IPS-20b (cell line): ENCODE measurements at regions not wholly inside any gene's neighbourhood (a gene's known extent, or its start where the extent isn't known, plus 50 kb on each side); places are given as distances from the start of the nearest gene placed in this dataset.

Experiments
- H3K27ac ChIP-seq: one replicate; pipeline ENCODE4 v1.5.1; 2013; ENCODE audit warnings: low read length
- H3K27me3 ChIP-seq: 2 replicates; pipeline ENCODE4 v1.6.1; 2013; ENCODE audit warnings: mild to moderate bottlenecking, low read length, inconsistent platforms; ENCODE audit not compliant: insufficient read depth
- H3K36me3 ChIP-seq: 2 replicates; pipeline ENCODE4 v1.6.1; 2013; ENCODE audit warnings: low read depth, mild to moderate bottlenecking, inconsistent platforms, low read length, moderate library complexity; ENCODE audit not compliant: insufficient read depth
- H3K4me1 ChIP-seq: 2 replicates; pipeline ENCODE4 v1.6.1; 2013; ENCODE audit warnings: mild to moderate bottlenecking, control low read depth, inconsistent platforms, low read length, moderate library complexity; ENCODE audit not compliant: insufficient read depth
- H3K4me3 ChIP-seq: 2 replicates; pipeline ENCODE4 v1.5.1; 2013; ENCODE audit warnings: mild to moderate bottlenecking, low read length, inconsistent platforms
- H3K9ac ChIP-seq: 2 replicates; pipeline ENCODE4 v1.6.1; 2013; ENCODE audit warnings: low read depth, mild to moderate bottlenecking, inconsistent platforms, low read length, moderate library complexity
- H3K9me3 ChIP-seq: 2 replicates; pipeline ENCODE4 v1.6.1; 2013; ENCODE audit warnings: mild to moderate bottlenecking, low read depth, low read length, inconsistent platforms; ENCODE audit not compliant: insufficient read depth

DNA sequence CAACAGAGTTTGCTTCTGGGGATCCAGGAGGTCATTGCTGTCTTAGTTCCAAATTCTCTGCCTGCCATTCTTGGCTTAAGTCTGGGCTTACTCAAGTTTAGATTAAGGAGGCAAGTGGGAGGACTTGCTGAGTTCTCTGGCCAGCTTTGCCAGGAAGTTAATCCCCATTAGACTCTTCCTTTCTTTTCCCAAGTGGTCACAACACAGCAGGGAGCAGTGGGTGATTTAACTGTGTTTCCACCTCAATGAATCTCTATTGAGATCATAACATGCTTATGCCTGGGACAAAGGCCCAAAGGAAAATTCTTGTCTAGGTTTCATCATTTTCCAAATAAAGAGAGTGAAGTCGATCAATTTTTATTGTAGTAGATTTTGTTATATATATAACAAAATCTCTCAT lies 1159.6 kb downstream of the SORCS3 start:
- Histone ChIP-seq H3K9ac (no peak overlapping the region), H3K9me3 (no peaks in the 10 kb centered on the region), H3K27ac (no peak overlapping the region), H3K4me3 (no peak overlapping the region), H3K4me1 (no peaks in the 10 kb centered on the region), H3K36me3 (no peaks in the 10 kb centered on the region), H3K27me3 (no peaks in the 10 kb centered on the region)

DNA sequence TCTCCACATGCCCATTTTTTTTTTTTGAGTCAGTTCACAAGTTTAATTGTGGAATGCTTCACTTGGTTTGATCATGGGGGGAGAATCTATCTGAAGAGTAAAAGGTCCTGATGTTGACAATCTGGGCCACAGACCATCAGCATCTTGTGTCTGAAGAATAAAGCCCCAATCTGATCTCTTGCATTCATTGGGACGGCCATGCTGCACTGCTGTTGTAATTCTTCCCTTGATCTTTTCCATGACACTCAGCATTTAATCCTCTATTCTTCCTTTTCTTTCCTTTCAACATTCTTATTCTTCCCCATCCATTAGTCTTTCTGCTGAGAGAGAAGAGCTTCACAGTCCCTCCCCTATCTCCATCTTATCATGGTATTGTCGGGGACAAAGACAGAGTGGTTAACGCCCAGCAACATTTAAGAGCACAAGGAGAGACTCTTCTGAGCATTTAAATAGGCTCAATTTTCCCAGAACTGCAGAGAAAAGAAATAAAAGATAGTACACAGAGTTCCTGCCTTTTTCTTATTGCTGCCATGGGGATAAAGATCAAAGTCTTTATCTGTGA lies 1157.3 kb downstream of the SORCS3 start:
- Histone ChIP-seq H3K36me3 (no peaks in the 10 kb centered on the region), H3K4me3 (no peak overlapping the region), H3K4me1 (no peaks in the 10 kb centered on the region), H3K9me3 (no peaks in the 10 kb centered on the region), H3K9ac (no peak overlapping the region), H3K27me3 (no peaks in the 10 kb centered on the region), H3K27ac (no peak overlapping the region)

DNA sequence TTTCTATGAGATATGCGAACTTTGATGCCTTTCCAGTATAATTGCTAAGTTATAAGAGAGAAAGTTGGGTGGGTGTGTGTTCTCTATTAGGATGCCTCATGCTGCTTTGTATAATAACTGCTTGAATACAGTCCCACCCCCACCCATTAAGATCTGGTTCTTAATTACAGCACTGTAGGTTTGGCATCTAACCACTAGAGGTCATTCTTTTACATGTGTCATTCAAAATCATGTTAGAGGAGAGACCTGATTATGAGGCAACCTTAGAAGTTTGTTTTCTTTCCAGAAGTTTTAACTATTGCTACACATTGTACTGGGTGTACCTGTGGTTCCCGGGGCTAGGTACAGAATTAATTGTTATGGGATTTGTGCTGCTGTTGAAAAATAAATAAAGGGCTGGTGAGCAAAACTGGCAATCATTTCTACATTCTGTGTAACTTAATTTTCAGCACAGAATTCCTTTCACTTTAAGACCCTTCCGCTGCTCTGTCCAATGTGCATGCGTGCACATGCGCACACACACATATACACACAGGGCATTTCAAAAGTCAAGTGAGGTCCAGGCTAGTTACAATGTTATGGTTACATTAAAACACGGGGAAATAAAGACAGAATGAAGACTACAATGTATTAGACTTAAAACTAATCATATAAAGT lies 1156.3 kb downstream of the SORCS3 start:
- no peak overlapping the region for H3K27ac ChIP-seq
- H3K9ac ChIP-seq = no peak overlapping the region
- no peaks in the 10 kb centered on the region for H3K9me3 ChIP-seq
- no peaks in the 10 kb centered on the region for H3K27me3 ChIP-seq
- no peaks in the 10 kb centered on the region for H3K36me3 ChIP-seq
- H3K4me1 ChIP-seq = no peaks in the 10 kb centered on the region
- no peak overlapping the region for H3K4me3 ChIP-seq

DNA sequence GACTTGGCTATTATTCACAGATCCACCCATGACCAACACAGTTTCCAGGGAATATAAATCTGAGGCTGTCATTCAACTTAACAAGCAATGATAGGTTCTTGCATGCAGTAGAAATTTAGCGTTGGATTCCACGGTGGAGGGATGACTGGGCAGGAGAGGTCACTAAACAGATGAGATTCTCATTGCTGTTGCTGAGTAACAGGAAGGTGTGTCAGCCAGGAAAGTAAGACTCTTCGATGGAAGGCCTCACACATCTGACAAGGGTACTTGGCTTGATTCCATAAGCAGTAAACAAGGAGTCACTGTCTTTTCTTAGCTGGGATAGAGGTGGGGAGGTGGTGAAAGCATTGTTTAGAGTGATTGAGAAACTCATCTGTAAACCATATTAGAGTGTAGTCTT lies 1152.0 kb downstream of the SORCS3 start:
- H3K27ac ChIP-seq = no peak overlapping the region
- no peaks in the 10 kb centered on the region for H3K9me3 ChIP-seq
- no peak overlapping the region for H3K4me3 ChIP-seq
- H3K9ac ChIP-seq = no peak overlapping the region
- no peaks in the 10 kb centered on the region for H3K27me3 ChIP-seq
- no peaks in the 10 kb centered on the region for H3K36me3 ChIP-seq
- no peaks in the 10 kb centered on the region for H3K4me1 ChIP-seq

DNA sequence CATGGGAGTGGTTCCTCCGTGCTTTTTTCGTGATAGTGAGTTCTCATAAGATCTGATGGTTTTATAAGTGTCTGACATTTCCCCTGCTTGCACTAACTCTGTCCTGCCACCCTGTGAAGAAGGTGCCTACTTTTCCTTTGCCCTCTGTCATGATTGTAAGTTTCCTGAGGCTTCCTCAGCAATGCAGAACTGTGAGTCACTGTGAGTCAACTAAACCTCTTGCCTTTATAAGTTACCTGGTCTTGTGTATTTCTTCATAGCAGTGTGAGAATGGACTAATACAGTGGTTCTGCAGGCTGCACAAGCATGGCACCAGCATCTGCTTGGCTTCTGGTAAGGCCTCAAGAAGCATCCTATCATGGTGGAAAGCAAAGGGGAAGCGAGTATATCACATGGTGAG lies 1144.6 kb downstream of the SORCS3 start:
- Histone ChIP-seq H3K27ac (no peak overlapping the region), H3K36me3 (no peaks in the 10 kb centered on the region), H3K27me3 (no peaks in the 10 kb centered on the region), H3K9ac (no peak overlapping the region), H3K4me1 (no peaks in the 10 kb centered on the region), H3K4me3 (no peak overlapping the region), H3K9me3 (no peaks in the 10 kb centered on the region; the same call in 1 of the 2 replicates)

DNA sequence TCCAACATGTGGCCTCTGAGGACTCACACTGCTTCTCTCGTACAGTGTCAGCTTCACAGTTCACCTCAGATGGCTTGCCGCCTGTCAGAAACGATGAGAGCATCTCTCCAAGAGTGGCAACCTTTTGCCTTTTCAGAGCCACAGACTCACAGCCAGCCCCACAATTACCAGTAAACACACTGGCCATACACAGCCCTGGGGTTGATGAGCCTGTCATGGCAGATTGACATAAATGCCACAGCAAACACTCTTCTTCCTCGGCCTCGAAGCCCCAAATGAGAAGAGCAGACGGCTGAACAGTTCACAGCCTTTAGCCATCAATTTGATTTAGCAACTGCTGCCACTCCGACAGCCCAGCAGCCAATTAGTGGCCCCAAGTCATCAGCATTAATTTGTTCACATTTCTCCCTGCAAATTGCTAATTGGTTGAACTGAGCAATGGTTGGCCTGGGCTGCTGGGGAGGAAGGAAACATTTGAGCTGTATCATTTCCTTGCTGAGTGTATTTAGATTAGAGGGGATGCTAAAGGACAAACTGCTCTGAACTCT lies 1142.9 kb downstream of the SORCS3 start:
- H3K9me3 ChIP-seq = no peaks in the 10 kb centered on the region; the same call in 1 of the 2 replicates
- no peak overlapping the region for H3K27ac ChIP-seq

DNA sequence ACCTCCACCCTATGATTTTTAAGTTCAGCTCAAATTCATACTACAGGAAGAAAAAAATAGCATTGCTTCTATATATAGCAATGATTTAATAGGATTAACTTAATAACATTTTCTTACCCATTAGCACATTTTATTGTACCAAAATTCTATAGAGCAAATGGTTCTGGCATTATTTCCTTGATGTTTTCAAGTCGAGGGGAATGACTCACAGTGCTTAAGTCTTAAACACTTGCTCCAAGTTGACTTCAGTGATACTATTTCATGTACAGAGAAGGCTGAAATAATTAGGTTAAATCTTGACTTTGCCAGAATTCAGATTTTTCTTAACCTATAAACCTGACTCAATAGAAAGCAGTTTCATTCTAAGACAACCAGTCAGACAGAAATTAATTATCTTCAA lies 1133.8 kb downstream of the SORCS3 start:
- Histone ChIP-seq H3K9ac (no peak overlapping the region), H3K27ac (no peak overlapping the region), H3K27me3 (no peaks in the 10 kb centered on the region), H3K4me3 (no peak overlapping the region), H3K9me3 (no peaks in the 10 kb centered on the region), H3K36me3 (no peaks in the 10 kb centered on the region), H3K4me1 (peaks cover 2% of the 10 kb centered on the region; the same call in 1 of the 2 replicates)

More for the DNA sequence above, 1142.9 kb downstream of the SORCS3 start:
- Histone ChIP-seq H3K36me3 (no peaks in the 10 kb centered on the region), H3K9ac (no peak overlapping the region), H3K4me1 (no peaks in the 10 kb centered on the region), H3K4me3 (no peak overlapping the region), H3K27me3 (no peaks in the 10 kb centered on the region)

DNA sequence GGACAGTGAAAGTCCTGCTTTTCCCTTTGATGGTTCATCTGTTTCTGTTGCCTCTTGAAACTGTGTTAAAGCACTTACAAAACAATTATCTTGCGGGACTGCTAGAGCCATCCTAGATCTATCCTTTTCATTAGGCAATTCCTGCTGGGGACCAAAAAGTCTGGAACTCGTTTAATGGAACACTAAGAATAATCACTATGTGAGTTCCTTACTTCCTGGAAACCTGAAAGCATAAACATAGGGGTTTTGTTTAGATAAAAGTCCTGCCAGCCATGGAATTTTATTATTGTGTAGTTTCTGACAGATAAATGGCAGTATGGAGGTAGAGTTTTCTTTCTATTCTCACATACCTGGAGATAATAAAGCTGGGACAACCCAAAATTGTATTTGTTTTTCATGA lies 1133.3 kb downstream of the SORCS3 start:
- Histone ChIP-seq H3K9me3 (no peaks in the 10 kb centered on the region), H3K27me3 (no peaks in the 10 kb centered on the region), H3K9ac (no peak overlapping the region), H3K4me3 (no peak overlapping the region), H3K4me1 (peaks cover 2% of the 10 kb centered on the region; the same call in 1 of the 2 replicates), H3K27ac (no peak overlapping the region), H3K36me3 (no peaks in the 10 kb centered on the region)

DNA sequence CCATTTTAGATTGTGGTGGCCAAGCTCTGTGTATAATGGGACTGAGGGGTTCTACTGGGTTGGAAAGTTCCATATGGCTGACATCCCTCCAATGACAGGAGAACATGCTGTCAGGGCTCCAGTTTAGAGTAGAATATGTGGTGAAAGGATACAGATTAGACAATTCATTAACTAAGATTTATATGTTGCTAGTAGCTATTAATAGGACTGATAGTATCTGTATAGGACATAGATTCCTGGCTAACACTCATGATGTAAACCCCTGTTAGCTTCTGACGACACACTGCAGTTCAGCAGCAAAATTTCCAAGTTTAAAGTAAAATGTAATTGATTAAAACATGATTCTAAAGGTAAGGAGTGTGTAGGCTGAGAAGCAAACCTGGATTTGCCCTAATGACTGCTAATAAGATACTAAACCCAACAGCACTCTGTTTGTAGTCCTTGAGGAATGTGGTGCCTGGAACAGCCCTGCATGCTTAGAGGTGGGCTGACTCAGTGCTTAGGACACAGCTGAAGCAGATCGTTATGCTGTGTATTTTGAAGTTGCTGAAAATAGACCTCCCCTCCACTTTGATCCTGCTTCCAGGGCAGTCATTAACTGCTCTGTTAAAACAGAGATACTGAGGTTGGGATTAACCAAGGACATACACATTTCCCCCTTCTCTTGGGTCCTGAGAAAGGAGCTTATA lies 1129.6 kb downstream of the SORCS3 start:
- Histone ChIP-seq H3K27me3 (no peaks in the 10 kb centered on the region), H3K9me3 (no peaks in the 10 kb centered on the region), H3K4me3 (no peak overlapping the region), H3K4me1 (peaks cover 2% of the 10 kb centered on the region; the same call in 1 of the 2 replicates), H3K9ac (no peak overlapping the region), H3K36me3 (no peaks in the 10 kb centered on the region), H3K27ac (no peak overlapping the region)

DNA sequence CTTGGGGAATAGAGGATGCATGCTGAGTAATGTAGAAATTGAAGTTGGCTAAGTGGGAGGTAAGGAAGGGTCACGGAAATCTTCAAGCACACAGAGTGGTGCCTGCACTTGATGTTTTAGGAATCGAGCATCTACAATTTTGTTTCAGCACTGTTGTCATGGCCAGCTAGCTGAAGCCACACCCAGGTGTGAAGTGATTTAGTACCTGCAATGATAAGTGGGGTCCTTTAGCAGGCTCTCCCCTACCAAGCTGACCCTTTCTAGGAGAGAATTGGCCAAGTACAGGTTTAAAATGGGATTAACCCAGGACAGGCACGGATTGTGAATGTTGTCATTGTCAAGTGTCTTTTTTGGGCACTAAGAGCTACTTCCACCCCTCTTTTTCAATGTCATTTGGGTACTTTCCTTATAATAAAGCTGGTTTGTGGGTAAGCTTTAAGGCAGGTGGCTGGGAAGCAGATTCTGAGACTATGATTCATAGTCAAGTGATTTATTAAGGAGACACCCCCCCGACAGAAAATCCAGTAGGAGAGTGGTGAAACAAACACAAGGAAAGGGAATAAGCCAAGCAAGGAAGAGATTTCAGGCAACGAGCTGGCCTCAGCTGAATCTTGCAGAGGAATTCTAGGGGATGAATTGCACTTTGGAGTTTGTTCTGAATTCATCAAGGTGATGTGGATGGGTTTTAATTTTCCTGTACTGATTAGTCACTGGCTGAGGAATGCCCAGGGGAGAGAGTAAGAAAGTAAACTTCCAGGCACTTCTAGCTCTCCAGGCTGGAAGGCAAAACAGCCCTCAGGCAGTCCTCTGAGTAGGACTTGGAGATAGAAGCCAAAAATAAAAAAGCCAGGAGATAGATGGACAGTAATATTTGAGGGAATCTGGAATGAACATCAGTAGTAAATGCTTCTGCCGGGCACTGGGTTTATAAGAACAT lies 1128.4 kb downstream of the SORCS3 start:
- Histone ChIP-seq H3K27me3 (no peaks in the 10 kb centered on the region), H3K9me3 (no peaks in the 10 kb centered on the region), H3K4me3 (no peak overlapping the region), H3K36me3 (no peaks in the 10 kb centered on the region), H3K4me1 (peaks cover 2% of the 10 kb centered on the region; the same call in 1 of the 2 replicates), H3K9ac (no peak overlapping the region), H3K27ac (no peak overlapping the region)

DNA sequence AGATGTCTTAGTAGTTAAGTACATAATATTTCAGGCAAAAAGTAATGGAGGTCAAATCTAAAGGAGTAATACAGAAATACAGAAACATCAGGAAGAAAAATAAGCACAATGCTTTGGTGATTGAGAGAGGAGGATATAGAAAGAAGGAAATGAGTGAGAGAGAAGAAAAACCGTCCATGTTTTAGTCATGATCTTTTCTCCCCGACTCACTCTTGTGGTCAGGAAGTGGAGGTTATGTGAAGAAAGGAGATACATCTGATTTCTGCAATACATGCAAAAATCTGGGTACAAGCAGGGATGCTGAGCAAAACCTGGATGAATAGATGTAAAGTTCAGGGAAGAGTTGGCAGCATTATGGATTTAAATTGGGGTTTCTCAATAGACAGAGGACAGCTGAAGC lies 1122.5 kb downstream of the SORCS3 start:
- H3K4me3 ChIP-seq = no peak overlapping the region
- H3K36me3 ChIP-seq = no peaks in the 10 kb centered on the region
- H3K27me3 ChIP-seq = no peaks in the 10 kb centered on the region
- no peak overlapping the region for H3K27ac ChIP-seq
- no peaks in the 10 kb centered on the region for H3K4me1 ChIP-seq
- H3K9ac ChIP-seq = no peak overlapping the region
- H3K9me3 ChIP-seq = no peaks in the 10 kb centered on the region
